ENCODE measurements at regions not wholly inside any gene's neighbourhood (a gene's known extent, or its start where the extent isn't known, plus 50 kb on each side); places are given as distances from the start of the nearest gene placed in this dataset.

GRCh38 chrX:63529961-63530360, 178.8 kb upstream of the SPIN4 start:
- TF ChIP-seq CTCF (IDR thresholded peaks at IDR 0.05) = no peak
- no peak for TF ChIP-seq POLR2A (IDR thresholded peaks at IDR 0.05)
